Erythroblast (primary cell): ENCODE measurements at regions not wholly inside any gene's neighbourhood (a gene's known extent, or its start where the extent isn't known, plus 50 kb on each side); places are given as distances from the start of the nearest gene placed in this dataset.

Experiments used
- GATA1 ChIP-seq: IDR thresholded peaks from 2 replicates; pipeline ENCODE4 v1.6.1; 2011; ENCODE audit warnings: low read depth, mild to moderate bottlenecking, control low read depth, low read length, moderate library complexity
- POLR2A ChIP-seq: IDR thresholded peaks from 2 replicates; pipeline ENCODE4 v1.6.1; 2011; ENCODE audit warnings: mild to moderate bottlenecking, low read length

- no peak for TF ChIP-seq POLR2A
- no peak for TF ChIP-seq GATA1
Measured at GRCh38 chr6:40325041-40325440, 262.1 kb downstream of the LRFN2 start.
